ENCODE measurements at regions not wholly inside any gene's neighbourhood (a gene's known extent, or its start where the extent isn't known, plus 50 kb on each side); places are given as distances from the start of the nearest gene placed in this dataset.
"Not testable (repeated sequence)": the region's sequence is repeated elsewhere in the genome, so short reads cannot be mapped to it uniquely, and the experiment has no call there.

- no peak for DNase-seq
Measured at GRCh38 chr10:131363416-131363815, 51.9 kb upstream of the TCERG1L start.

- no peak for DNase-seq
Measured at GRCh38 chr10:131371571-131371970, 60.0 kb upstream of the TCERG1L start.

GRCh38 chr10:131381576-131381975 is 70.1 kb upstream of the TCERG1L start:
- no peak for DNase-seq

DNA sequence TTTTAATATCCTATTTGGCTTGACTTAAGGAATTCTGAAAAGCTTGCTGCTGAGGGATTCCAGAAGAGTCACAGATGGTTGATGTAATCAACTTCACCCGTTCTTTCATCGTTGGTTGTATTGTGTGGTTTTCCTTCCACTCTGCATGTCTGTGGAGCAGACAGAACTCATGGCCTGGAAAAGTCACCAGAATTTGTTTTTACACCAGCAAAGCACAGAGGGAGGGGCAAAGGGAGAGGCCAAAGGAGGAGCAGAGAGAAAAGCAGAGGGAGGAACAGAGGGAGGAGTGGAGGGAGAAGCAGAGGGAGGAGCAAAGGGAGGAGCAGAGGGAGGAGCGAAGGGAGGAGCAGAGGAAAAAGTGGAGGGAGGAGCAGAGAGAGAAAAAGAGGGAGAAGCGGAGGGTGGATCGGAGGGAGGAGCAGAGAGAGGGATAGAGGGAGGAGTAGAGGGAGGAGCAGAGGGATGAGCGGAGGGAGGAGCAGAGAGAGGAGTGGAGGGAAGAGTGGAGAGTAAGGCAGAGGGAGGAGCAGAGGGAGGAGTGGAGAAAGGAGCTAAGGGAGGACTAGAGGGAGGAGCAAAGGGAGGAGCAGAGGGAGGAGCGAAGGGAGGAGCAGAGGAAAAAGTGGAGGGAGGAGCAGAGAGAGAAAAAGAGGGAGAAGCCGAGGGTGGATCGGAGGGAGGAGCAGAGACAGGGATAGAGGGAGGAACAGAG is 73.8 kb upstream of the TCERG1L start:
- DNase-seq = not testable (repeated sequence)

- no peak for DNase-seq
Measured at GRCh38 chr10:131387018-131387529, 75.6 kb upstream of the TCERG1L start.

DNA sequence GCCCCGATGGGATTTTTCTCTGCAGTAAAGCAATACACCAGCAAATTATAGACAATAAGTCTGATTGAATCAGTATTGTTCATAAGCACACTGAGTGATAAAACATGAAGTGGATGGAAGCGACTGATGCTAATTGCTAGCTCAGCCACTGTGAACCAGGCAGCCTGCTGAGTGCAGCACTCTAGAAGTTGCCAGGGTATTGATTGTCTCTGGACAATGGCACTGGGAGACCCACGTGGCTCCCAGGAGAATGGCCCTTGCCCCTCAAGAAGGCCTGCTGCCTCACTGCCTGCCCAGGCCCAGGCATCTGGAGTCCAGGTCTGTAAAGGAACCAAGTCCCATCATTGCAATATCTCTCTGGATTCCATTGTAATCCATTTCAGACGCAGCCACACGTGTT is 80.4 kb upstream of the TCERG1L start:
- DNase-seq = no peak

DNA sequence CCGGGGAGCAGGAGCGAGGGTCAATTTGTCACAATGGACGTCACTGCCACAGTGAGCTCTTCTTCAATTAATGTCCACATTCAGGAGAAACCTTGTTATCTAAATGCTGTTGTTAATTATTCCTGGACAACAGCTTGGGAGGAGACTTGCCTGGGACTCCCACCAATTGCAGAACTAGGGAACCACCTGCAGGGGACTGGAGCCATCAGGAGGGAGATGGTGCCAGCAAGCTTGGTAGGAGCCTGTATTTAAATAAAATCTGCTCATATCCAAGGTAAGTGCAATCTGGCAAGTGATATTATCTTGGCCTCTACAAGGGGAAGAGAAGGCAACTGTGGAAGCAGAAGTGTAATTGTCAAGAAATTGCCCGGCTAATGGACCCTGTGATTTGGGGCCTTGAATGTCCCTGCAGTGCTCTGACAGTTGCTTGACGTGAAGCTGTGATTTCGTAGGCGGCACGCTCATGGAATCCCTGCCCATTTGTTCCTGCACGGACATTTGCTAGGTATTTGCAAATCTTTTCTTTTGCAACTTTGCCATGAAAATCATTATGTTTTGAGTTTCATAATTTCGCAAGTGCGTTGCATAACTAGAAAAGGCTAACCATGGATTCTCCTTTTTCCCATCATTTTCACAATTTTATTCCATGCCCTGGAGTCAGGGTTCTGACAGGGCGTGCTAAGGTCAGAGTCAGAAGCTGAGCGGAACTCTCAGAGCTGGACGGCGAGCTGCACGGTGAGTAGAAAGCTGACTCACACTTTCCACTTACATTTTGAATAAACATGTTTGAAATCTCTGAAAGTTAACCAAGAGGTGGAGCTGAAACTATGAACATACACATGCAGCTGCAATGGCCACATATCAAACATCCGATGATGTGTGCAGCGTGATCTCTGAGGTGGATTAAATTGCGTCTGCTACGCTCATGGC is 84.9 kb upstream of the TCERG1L start:
- DNase-seq = no peak

GRCh38 chr10:131398166-131398565 is 86.6 kb upstream of the TCERG1L start:
- DNase-seq = no peak

DNA sequence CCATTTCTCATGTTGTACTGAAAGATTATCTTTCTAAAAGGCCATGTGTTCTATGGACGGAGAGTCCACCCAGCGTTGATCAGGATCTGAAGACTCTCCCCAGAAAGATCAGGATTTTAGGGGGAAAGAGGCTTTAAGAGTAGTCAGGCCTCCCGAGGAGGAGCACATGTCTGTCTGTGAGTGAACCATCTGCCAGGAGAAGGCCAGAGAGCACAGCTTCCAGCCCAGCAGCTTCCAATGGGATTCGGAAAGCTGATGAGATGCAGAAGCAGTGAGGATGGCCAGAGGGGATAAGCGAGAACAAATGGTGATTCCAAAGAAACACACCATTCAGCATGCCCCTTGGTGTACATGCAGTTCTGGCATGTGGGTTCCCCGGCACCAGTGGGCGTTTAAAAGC is 88.5 kb upstream of the TCERG1L start:
- DNase-seq = no peak

DNA sequence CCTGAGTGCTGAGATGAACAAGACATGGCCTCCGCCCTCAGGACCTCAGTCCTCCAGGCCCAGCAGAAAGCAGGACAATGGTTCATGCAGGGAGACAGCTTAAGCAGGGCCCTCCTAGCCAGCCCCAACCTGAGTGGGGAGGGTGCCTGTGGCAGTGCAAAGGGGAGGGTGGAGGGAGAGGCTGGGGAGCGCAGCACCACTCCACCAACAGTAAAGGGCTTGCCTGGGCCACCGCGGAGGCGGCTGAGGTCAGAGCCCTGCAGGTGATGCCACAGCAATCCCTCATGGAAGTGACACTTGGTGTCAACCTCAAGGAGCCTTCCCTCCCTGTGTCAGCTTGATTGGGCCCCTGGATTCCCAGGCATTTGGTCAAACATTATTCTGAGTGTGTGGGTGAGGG is 89.0 kb upstream of the TCERG1L start:
- DNase-seq = no peak

DNA sequence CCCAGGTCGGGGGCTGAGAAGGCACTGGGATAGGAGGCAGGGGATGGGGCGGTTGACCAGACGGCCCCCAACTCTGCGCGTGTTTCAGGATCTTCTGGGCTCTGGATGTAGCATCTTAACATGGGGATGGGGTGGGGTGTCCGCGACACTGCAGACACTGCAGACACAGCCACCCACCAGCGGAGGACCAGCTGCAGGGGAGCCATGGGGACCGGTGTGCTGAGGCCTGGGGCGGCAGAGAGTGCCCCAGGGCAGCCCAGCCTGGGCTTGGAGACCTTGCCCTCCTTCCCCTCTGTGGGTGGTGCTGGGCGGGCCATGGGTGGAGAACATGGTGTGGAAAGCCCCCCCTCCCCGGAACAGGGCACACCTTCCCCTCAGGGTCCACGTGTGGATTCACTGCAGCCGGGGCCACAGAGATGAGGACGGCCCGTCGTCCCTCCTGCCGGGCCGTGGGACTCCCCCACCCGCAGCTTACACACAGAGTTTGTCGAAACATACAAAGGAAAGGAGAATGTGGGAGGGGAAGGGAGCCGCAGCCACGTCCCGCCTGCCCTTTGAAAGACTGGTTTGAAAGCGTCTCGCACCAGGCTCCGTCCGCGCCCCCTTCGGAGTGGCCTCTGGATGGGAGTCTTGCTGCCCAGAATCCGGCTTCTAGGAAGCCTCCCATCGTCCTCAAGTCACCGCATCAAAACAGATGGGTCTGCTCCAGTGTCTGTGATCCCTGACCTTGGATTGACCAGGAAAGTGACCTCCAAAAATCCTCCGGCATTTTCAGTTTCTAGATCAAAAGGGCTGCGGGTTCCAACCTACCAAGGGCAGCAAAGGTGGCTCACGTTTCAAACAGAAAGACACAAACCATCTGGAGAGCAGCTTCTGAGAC is 91.5 kb upstream of the TCERG1L start:
- no peak for DNase-seq

DNA sequence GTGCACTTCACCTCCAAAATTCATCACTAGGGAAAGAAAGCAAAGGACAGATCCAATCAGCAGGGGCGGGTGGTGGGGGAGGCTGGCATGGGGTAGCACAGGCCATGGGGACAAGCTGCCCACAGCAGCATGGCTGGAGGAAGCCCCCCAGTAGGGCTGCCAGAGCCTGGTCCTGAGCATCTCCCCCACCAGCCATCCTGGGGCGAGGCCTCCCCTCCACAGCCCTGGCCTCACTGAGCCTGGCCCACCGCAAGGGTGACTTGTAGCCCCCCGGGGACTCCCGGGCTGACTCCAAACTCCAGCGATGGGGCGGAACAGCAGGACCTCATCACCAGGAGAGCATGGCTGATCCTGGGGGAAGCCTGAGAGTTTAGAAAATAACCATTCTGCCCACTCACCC is 92.4 kb upstream of the TCERG1L start:
- DNase-seq = no peak

DNA sequence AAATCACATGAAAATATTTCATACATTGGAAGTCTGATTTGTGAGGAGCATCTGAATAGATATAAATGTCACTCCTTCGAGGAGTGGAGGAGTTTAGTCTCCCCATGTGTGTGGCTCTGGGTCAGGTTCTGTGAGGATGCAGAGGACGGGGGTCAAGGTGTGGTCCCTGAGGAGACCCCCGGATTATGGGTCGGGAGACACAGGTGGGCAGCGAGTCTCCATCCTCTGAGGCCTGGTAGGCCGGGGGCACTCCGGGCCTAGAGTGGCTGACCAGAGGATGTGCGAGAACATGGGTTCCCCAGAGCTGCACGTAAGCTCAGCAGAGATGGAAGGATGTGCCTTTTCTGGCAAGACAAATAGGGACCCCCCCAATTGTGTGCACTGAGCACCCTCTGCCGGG is 93.4 kb upstream of the TCERG1L start:
- no peak for DNase-seq

- DNase-seq = no peak
Measured at GRCh38 chr10:131406676-131407392, 95.3 kb upstream of the TCERG1L start.

- DNase-seq = no peak
Measured at GRCh38 chr10:131418681-131419080, 107.2 kb upstream of the TCERG1L start.

DNA sequence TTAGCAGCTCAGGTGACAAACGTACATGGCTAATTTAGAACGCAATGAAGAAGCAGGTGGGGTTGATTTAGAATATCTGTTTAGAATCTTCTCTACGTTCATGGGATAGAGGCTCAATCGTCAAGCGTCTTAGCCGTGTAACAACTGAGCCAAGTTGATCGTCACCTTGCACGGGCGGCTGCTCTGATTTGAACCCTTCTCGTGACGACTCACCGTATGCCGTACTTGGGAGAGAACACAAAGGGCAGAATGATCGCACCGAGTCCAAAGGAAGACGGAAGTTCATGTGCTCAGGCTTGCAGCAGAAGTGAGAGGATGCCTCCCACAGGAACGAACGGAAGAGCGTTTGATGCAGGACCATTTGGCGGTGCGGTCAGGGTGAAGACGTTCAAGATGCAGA is 108.3 kb upstream of the TCERG1L start:
- no peak for DNase-seq

DNA sequence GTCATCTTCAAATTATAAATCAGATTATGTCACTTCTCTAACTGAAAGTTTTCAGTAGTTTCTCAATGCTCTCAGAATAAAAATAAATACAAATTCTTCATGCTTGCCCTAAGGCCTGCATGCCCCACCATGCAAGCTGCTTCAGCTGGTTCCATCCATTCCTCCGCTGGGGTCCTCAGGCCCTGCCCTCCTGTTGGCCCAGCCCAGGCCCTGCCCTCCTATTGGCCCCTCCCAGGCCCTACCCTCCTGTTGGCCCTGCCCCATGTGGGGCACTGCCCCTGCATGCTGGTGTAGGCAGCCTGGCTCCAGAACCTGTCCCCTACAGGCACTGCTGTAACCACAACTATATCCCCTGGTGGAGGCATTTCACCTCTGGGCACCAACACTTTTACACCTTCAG is 109.3 kb upstream of the TCERG1L start:
- DNase-seq = no peak

GRCh38 chr10:131421381-131421780 is 109.9 kb upstream of the TCERG1L start:
- DNase-seq = no peak

GRCh38 chr10:131422731-131423130 is 111.2 kb upstream of the TCERG1L start:
- DNase-seq = no peak

DNA sequence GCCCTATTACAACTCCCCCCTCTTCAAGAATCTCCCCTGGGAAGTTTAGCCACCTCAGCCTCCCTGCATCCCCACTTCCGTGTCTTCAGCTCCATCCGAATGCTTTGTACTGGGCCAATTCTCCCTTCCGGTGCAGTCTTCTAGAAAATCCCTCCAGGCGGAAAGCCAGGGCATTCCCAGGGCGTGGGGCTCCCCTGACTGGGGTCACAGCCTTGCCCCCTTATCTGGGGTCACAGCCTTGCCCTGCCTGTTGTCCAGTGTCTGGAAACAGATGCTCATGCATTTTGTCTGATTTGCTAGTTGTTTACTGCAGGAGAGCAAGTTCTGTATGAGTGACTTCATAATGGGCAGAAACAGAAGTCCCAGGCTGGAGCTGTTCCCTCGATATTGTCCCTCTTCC is 112.5 kb upstream of the TCERG1L start:
- no peak for DNase-seq

GRCh38 chr10:131424836-131425491 is 113.4 kb upstream of the TCERG1L start:
- no peak for DNase-seq

All from AML-193 (cell line).